ENCODE measurements at regions not wholly inside any gene's neighbourhood (a gene's known extent, or its start where the extent isn't known, plus 50 kb on each side); places are given as distances from the start of the nearest gene placed in this dataset.

DNA sequence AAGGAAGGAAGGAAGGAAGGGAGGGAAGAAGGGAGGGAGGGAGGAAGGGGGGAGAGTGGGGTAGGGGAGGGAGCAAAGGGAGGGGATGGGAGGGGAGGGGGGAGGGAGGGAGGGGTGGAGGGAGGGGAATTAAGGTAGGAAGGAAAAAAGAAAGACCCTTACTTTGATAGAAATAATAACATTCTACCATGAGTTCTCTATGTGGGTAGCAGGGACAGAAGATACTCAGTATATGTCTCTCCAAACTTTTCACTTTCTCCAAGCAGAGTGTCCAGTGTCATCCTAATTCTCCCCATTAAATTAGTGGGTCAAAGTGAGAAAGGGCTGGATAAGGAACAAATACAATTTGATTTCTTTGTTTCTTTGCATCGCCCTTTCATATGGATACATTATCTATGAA is 553.4 kb upstream of the USP15 start:
- H3K9ac ChIP-seq (ENCODE audit: low read depth, low read length): no peak overlapping the region
- no peaks in the 10 kb centered on the region for H3K9me3 ChIP-seq (ENCODE audit: control insufficient read depth, insufficient read depth, low read length)
- H3K4me1 ChIP-seq (ENCODE audit: insufficient read depth, low read length): no peaks in the 10 kb centered on the region
- no peaks in the 10 kb centered on the region for H3K36me3 ChIP-seq (ENCODE audit: insufficient read depth, low read length)

DNA sequence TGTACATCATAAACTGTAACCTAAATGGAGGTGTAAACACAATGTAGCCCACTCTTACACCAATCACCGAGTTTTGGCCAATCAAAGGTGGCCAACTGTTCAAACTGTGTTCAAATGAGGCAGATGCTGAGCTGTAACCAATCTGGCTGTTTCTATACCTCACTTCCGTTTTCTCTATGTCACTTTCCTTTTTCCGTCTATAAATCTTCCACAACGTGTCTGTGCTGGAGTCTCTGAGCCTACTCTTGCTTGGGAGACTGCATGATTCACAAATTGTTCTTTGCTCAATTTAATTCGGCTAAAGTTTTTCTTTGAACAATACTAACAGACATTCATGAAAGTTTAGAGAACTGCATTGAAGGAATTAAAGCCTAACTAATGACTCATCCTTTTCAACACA is 547.1 kb upstream of the USP15 start:
- H3K4me1 ChIP-seq (ENCODE audit: insufficient read depth, low read length): no peaks in the 10 kb centered on the region
- H3K9ac ChIP-seq (ENCODE audit: low read depth, low read length): no peak overlapping the region
- no peaks in the 10 kb centered on the region for H3K9me3 ChIP-seq (ENCODE audit: control insufficient read depth, insufficient read depth, low read length)
- no peaks in the 10 kb centered on the region for H3K36me3 ChIP-seq (ENCODE audit: insufficient read depth, low read length)

DNA sequence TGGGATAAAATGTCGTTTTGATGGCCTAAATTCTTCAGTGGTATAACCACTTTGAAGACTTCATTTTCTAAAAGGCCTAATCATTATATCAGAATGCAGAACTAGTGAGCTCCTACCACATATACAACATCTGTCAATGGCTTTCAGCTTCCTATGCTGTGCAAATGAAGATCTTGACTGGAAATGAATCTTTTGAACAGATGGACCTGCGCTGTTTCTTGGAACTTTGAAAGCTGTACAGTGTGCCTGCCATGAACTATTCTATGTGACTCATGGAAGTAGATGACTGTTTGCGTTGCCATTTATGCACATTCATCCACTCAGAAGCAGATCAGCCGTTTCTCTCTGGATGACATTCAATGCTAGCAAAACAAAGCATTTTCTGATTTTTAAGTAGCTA is 542.2 kb upstream of the USP15 start:
- no peaks in the 10 kb centered on the region for H3K9me3 ChIP-seq (ENCODE audit: control insufficient read depth, insufficient read depth, low read length)
- H3K4me1 ChIP-seq (ENCODE audit: insufficient read depth, low read length): no peaks in the 10 kb centered on the region
- H3K9ac ChIP-seq (ENCODE audit: low read depth, low read length): no peak overlapping the region
- H3K36me3 ChIP-seq (ENCODE audit: insufficient read depth, low read length): no peaks in the 10 kb centered on the region

DNA sequence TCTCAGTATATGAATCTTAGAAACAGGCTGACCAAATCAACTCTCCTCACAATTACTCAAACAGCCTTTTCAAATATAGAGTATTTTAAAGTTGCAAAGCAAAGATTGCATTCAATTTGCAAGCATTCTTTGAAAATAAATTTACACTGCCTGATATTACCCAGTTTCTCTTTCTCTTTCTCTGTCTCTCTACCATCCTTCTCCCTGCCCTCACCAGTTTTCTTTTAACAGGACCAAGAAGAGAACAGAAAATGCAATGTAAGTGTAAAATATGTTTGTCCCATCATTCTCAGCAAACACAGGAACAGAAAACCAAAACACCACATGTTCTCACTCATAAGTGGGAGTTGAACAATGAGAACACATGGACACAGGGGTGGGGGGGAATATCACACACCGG is 520.3 kb upstream of the USP15 start:
- no peak overlapping the region for H3K9ac ChIP-seq (ENCODE audit: low read depth, low read length)
- H3K9me3 ChIP-seq (ENCODE audit: control insufficient read depth, insufficient read depth, low read length): no peaks in the 10 kb centered on the region
- H3K4me1 ChIP-seq (ENCODE audit: insufficient read depth, low read length): no peaks in the 10 kb centered on the region
- no peaks in the 10 kb centered on the region for H3K36me3 ChIP-seq (ENCODE audit: insufficient read depth, low read length)

DNA sequence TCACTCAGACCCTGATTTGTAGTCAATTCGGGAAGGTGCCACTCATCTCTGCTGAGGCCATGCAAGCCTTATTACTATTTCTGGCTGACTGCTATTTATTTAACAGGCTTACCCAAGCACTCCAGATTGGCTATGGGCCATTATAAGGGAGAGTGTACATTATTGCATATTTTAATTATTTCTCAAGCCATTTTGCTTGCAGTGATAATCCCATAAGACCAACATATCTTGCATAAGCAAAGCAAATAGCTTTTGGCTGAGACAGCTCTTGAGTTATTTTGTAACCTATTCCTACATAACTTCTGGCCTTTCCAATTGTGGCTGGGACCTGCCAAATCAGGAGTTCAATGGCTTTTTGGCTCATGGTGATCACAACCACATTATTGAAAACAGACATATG is 509.6 kb upstream of the USP15 start:
- no peak overlapping the region for H3K9ac ChIP-seq (ENCODE audit: low read depth, low read length)
- no peaks in the 10 kb centered on the region for H3K9me3 ChIP-seq (ENCODE audit: control insufficient read depth, insufficient read depth, low read length)
- no peaks in the 10 kb centered on the region for H3K4me1 ChIP-seq (ENCODE audit: insufficient read depth, low read length)
- H3K36me3 ChIP-seq (ENCODE audit: insufficient read depth, low read length): no peaks in the 10 kb centered on the region

DNA sequence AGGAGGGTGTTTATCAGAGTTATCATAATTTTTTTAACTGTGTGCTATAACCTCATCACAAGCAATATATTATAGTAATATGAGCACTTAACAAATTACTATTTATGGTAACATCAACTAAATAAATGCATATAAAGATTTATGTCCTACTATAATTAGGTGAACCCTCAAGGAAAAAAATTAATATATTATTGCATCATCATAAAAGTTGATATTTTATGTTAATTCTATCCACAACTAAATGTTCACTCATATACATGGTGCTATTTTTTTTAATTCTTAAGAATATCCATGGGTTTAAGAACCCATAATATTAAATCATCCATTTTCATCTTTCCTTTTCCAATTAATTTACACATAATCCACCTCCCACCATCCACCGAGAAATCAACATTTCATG is 506.0 kb upstream of the USP15 start:
- Histone ChIP-seq H3K36me3 (ENCODE audit: insufficient read depth, low read length) (no peaks in the 10 kb centered on the region), H3K9ac (ENCODE audit: low read depth, low read length) (no peak overlapping the region), H3K9me3 (ENCODE audit: control insufficient read depth, insufficient read depth, low read length) (no peaks in the 10 kb centered on the region), H3K4me1 (ENCODE audit: insufficient read depth, low read length) (no peaks in the 10 kb centered on the region)

DNA sequence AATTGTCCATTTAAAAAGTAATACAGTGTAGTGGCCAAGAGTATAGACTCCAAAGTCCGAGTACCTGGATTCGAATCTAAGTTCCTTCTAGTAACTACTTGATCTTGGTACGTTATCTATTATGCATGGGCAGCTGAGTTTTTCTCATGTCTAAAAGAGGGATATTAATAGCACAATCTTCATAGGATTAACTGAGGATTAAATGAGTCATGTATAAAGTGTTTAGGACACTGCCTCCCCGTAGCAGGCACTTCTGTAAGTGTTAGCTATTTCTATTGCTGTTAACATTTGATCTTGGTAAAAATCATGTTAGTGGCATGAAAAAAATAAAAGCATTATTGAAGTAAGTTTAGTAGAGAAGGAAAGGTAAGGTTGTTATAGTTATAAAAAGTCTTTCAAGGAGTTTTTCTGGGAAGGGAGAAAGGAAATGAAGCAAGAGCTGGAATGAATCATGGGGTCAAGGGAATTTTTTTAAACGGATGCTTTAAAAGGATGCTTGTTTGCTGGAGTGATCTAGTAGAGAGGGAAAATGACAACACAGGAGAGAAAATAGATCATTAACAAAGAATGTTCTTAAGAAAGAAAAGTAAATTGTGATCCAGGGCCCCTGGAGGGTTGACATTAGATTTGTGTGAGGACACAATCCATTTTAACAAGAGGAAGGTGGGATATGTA is 502.2 kb upstream of the USP15 start:
- Histone ChIP-seq H3K9ac (ENCODE audit: low read depth, low read length) (no peak overlapping the region), H3K9me3 (ENCODE audit: control insufficient read depth, insufficient read depth, low read length) (no peaks in the 10 kb centered on the region), H3K36me3 (ENCODE audit: insufficient read depth, low read length) (no peaks in the 10 kb centered on the region), H3K4me1 (ENCODE audit: insufficient read depth, low read length) (no peaks in the 10 kb centered on the region)

DNA sequence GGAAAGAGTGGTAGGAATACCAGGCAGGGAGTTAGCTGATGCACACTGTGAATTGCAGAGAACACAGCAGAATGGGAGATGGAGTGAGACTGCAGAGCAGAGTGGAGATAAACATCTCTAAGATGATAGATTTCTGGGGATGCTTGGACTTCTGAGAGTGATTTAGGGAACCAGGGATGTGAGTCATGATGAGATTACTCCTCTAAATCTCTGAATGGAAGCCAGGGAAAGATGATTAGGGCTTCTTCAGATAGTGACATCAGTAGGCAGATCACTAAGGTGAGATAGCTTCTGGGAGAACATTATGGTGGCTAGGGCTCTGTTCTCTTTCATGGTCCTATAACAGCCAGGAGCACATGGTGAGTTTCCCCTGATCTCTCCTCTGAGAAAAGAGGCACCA is 501.5 kb upstream of the USP15 start:
- H3K36me3 ChIP-seq (ENCODE audit: insufficient read depth, low read length): no peaks in the 10 kb centered on the region
- H3K9me3 ChIP-seq (ENCODE audit: control insufficient read depth, insufficient read depth, low read length): no peaks in the 10 kb centered on the region
- no peaks in the 10 kb centered on the region for H3K4me1 ChIP-seq (ENCODE audit: insufficient read depth, low read length)
- H3K9ac ChIP-seq (ENCODE audit: low read depth, low read length): no peak overlapping the region

DNA sequence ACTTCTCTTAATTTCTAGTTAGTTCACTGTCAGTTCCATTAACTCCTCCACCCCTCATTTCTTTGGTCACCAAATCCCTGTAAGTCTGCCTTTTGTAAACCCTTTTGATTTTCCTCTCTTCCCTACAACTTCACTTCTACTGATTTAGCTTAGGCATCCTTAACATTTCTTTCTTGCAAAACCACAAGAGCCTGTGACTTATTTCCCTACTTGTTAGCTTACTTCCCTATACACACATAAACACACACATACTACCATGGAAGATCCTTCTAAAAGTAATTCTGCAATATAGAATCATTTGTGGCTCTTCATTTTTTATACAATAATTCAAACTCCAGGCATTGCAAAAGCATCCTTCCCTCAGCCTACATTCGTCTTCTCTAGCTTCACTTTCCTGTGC is 494.3 kb upstream of the USP15 start:
- Histone ChIP-seq H3K9ac (ENCODE audit: low read depth, low read length) (no peak overlapping the region), H3K4me1 (ENCODE audit: insufficient read depth, low read length) (no peaks in the 10 kb centered on the region), H3K36me3 (ENCODE audit: insufficient read depth, low read length) (no peaks in the 10 kb centered on the region), H3K9me3 (ENCODE audit: control insufficient read depth, insufficient read depth, low read length) (no peaks in the 10 kb centered on the region; the same call in 1 of the 2 replicates)

DNA sequence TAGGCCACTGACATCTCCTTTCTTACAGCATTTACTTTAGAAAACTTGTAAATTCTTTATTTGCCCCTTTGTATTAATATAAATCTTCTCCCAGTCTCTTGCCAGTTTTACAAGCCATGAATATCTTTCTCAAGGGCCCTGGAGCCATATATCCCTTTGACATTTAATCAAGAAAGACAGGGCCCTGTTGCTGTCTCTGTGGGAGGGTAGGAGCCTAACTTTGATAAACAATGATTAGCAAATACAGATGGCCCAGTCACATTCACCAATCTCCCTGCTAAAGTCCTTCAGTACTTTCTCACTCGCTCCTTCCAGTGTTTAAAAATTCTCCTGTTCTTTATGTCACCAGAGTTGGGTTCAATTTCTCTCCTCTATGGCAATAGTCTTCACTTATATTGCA is 479.8 kb upstream of the USP15 start:
- no peak overlapping the region for H3K9ac ChIP-seq (ENCODE audit: low read depth, low read length)
- H3K4me1 ChIP-seq (ENCODE audit: insufficient read depth, low read length): peaks cover 33% of the 10 kb centered on the region
- H3K9me3 ChIP-seq (ENCODE audit: control insufficient read depth, insufficient read depth, low read length): no peaks in the 10 kb centered on the region
- no peaks in the 10 kb centered on the region for H3K36me3 ChIP-seq (ENCODE audit: insufficient read depth, low read length)

DNA sequence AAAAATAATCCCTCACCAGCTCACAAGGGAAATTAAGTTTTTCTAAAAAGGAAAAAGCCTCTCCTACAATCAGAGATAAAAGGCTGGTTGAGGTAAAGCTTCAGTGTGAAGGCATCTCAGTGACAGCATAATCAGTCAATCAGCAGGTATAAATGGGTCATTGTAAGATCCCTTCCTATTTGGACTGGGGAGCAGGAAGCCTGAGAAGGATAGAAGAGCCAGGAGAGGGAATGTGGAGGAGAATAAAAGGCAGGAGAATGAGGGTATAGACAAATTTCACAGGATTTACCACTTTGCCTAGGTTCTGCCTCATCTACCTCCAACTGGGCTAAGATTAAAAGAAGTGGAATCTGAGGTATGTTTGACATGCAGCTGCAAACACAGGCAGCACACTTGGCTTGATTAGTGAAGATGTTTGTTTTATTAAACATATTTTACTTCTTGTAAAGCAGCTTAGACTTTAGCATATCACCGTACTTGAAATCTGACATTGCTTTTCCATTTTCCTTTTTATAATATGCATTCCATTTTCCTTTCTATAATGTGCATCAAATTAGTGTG is 479.1 kb upstream of the USP15 start:
- peaks cover 33% of the 10 kb centered on the region for H3K4me1 ChIP-seq (ENCODE audit: insufficient read depth, low read length)
- no peaks in the 10 kb centered on the region for H3K36me3 ChIP-seq (ENCODE audit: insufficient read depth, low read length)
- H3K9ac ChIP-seq (ENCODE audit: low read depth, low read length): no peak overlapping the region

DNA sequence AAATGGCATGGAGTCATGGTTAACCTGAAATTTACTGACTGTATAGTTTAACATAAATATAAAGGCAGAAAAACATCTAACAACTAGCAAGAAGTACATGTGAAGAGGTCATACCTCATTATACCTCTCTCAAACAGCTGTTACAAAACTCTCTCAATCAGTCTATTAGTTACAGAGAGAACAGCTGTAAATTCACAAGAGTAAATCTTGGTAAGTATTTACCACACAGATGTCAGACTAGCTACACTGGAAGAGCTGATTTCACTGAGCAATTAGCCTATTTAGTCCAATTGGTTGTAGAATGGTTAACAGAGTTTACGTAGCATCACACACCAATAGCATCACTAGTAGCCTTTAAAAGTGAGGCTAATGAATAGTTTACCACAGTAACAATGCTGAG is 463.4 kb upstream of the USP15 start:
- Histone ChIP-seq H3K9ac (ENCODE audit: low read depth, low read length) (no peak overlapping the region), H3K4me1 (ENCODE audit: insufficient read depth, low read length) (no peaks in the 10 kb centered on the region), H3K9me3 (ENCODE audit: control insufficient read depth, insufficient read depth, low read length) (no peaks in the 10 kb centered on the region), H3K36me3 (ENCODE audit: insufficient read depth, low read length) (no peaks in the 10 kb centered on the region)

More for the DNA sequence above, 479.1 kb upstream of the USP15 start:
- no peaks in the 10 kb centered on the region for H3K9me3 ChIP-seq (ENCODE audit: control insufficient read depth, insufficient read depth, low read length)

DNA sequence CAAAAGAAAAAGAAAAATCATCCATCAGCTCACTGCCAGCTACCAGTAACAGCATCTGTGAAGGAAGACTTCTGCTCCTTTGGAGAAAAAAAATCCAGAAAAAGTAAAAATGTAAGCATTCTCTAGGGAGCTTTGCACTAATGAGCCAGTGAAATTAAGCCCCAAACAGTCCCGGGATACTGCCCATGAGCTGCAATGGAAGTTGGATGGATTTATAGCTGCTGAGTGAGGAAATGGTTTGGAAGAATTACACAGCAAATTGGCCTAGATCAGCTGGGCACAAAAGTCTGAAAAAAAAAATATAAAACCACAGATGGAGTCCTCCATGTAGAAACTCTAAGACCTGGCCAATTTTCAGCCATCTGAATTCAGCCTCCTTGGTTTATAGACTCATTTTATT is 462.9 kb upstream of the USP15 start:
- no peak overlapping the region for H3K9ac ChIP-seq (ENCODE audit: low read depth, low read length)
- H3K4me1 ChIP-seq (ENCODE audit: insufficient read depth, low read length): no peaks in the 10 kb centered on the region
- no peaks in the 10 kb centered on the region for H3K36me3 ChIP-seq (ENCODE audit: insufficient read depth, low read length)
- H3K9me3 ChIP-seq (ENCODE audit: control insufficient read depth, insufficient read depth, low read length): no peaks in the 10 kb centered on the region

DNA sequence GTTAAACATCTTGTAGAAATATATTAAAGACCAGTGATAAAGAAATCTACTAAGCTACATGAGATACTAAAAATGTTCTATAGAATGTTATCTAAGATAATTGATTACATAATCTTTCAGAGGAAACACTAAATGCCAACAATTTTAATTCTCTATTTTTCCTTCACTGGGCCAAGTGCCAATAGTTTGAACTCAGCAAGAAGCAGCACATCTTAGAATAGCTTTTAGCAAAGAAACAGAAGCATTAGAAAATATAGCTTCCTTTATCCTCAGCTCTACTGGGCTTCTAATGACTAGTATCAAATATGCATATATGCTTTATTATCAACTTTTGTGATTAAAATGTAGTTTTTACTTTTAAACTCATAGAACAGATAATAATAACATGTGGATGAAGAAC is 461.4 kb upstream of the USP15 start:
- no peaks in the 10 kb centered on the region for H3K4me1 ChIP-seq (ENCODE audit: insufficient read depth, low read length)
- no peak overlapping the region for H3K9ac ChIP-seq (ENCODE audit: low read depth, low read length)

DNA sequence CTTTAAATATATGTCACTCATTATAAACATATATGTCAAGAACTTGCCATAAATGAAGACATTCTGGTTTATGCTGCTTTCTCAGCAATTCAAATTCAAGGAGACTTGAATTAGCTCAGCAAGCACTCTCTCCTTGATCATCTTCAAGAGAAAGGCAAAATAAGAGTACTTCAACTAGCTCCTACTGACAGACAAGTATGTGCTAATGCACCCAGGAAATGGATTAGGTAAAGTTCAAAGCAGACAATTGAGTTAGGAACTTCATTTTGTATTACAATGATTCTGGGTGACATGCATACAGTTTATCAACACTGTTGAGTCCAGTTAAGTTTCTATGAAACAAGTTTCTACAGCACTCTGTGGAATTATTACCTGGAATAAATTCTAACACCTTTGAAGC is 455.9 kb upstream of the USP15 start:
- no peak overlapping the region for H3K9ac ChIP-seq (ENCODE audit: low read depth, low read length)
- H3K36me3 ChIP-seq (ENCODE audit: insufficient read depth, low read length): no peaks in the 10 kb centered on the region
- H3K4me1 ChIP-seq (ENCODE audit: insufficient read depth, low read length): no peaks in the 10 kb centered on the region
- 0 out of 2 replicates have a peak, but pooled peaks cover 3% of the 10 kb centered on the region for H3K9me3 ChIP-seq (ENCODE audit: control insufficient read depth, insufficient read depth, low read length)

More for the DNA sequence above, 461.4 kb upstream of the USP15 start:
- H3K9me3 ChIP-seq (ENCODE audit: control insufficient read depth, insufficient read depth, low read length): no peaks in the 10 kb centered on the region
- H3K36me3 ChIP-seq (ENCODE audit: insufficient read depth, low read length): no peaks in the 10 kb centered on the region

All from ES-I3 (cell line).